ENCODE measurements at regions not wholly inside any gene's neighbourhood (a gene's known extent, or its start where the extent isn't known, plus 50 kb on each side); places are given as distances from the start of the nearest gene placed in this dataset.
"Not testable (repeated sequence)": the region's sequence is repeated elsewhere in the genome, so short reads cannot be mapped to it uniquely, and the experiment has no call there.

- DNase-seq (ENCODE audit: low spot score), result no peak
- intact Hi-C loops (cut with DNase I), result no loop called here
- no peak for ATAC-seq
These were observed 295.9 kb upstream of the ADGRL4 start for GRCh38 chr1:79302380-79302930.

GRCh38 chr1:79295967-79296366, 289.4 kb upstream of the ADGRL4 start:
- intact Hi-C loops (cut with DNase I), result no loop called here
- DNase-seq (ENCODE audit: low spot score), result no peak
- ATAC-seq, result peak; percentile 50

GRCh38 chr1:79293611-79294010, 287.1 kb upstream of the ADGRL4 start:
- ATAC-seq, result no peak
- intact Hi-C loops (cut with DNase I), result no loop called here
- no peak for DNase-seq (ENCODE audit: low spot score)

GRCh38 chr1:79290927-79291474, 284.5 kb upstream of the ADGRL4 start:
- ATAC-seq, result no peak
- no peak for DNase-seq (ENCODE audit: low spot score)
- intact Hi-C loops (cut with DNase I), result no loop called here

GRCh38 chr1:79287982-79288381, 281.5 kb upstream of the ADGRL4 start:
- DNase-seq (ENCODE audit: low spot score), result no peak
- no peak for ATAC-seq
- intact Hi-C loops (cut with DNase I), result no loop called here

GRCh38 chr1:79285667-79286066, 279.1 kb upstream of the ADGRL4 start:
- ATAC-seq, result no peak
- intact Hi-C loops (cut with DNase I), result no loop called here

GRCh38 chr1:79283451-79283850, 276.9 kb upstream of the ADGRL4 start:
- no peak for DNase-seq (ENCODE audit: low spot score)
- intact Hi-C loops (cut with DNase I), result no loop called here
- ATAC-seq, result no peak

More at GRCh38 chr1:79285667-79286066, 279.1 kb upstream of the ADGRL4 start:
- no peak for DNase-seq (ENCODE audit: low spot score)

GRCh38 chr1:79281442-79281841, 274.9 kb upstream of the ADGRL4 start:
- intact Hi-C loops (cut with DNase I), result no loop called here
- ATAC-seq, result no peak
- no peak for DNase-seq (ENCODE audit: low spot score)

GRCh38 chr1:79271759-79272158, 265.2 kb upstream of the ADGRL4 start:
- DNase-seq (ENCODE audit: low spot score) (no peak), ATAC-seq (no peak)
- intact Hi-C loops (cut with DNase I), result no loop called here

- DNase-seq (ENCODE audit: low spot score) (no peak), ATAC-seq (no peak)
- intact Hi-C loops (cut with DNase I), result no loop called here
These were observed 258.7 kb upstream of the ADGRL4 start for GRCh38 chr1:79264975-79265818.

GRCh38 chr1:79264285-79264684, 257.8 kb upstream of the ADGRL4 start:
- no peak for ATAC-seq
- intact Hi-C loops (cut with DNase I), result no loop called here
- DNase-seq (ENCODE audit: low spot score), result no peak

GRCh38 chr1:79262745-79263258, 256.3 kb upstream of the ADGRL4 start:
- ATAC-seq, result no peak
- DNase-seq (ENCODE audit: low spot score), result no peak
- intact Hi-C loops (cut with DNase I), result no loop called here

GRCh38 chr1:79259390-79260336, 253.1 kb upstream of the ADGRL4 start:
- ATAC-seq, result peak; percentile 66
- no peak for DNase-seq (ENCODE audit: low spot score)
- intact Hi-C loops (cut with DNase I), result no loop called here

GRCh38 chr1:79255421-79255820, 248.9 kb upstream of the ADGRL4 start:
- intact Hi-C loops (cut with DNase I), result no loop called here
- ATAC-seq, result no peak
- no peak for DNase-seq (ENCODE audit: low spot score)

- ATAC-seq, result no peak
- DNase-seq (ENCODE audit: low spot score), result no peak
- intact Hi-C loops (cut with DNase I), result no loop called here
These were observed 246.1 kb upstream of the ADGRL4 start for GRCh38 chr1:79252598-79252997.

GRCh38 chr1:79239840-79240239, 233.3 kb upstream of the ADGRL4 start:
- intact Hi-C loops (cut with DNase I), result no loop called here
- DNase-seq (ENCODE audit: low spot score), result no peak
- no peak for ATAC-seq

- ATAC-seq (no peak), DNase-seq (ENCODE audit: low spot score) (no peak)
- intact Hi-C loops (cut with DNase I), result no loop called here
These were observed 228.9 kb upstream of the ADGRL4 start for GRCh38 chr1:79235301-79236002.

- intact Hi-C loops (cut with DNase I), result no loop called here
- ATAC-seq (no peak), DNase-seq (ENCODE audit: low spot score) (no peak)
These were observed 226.3 kb upstream of the ADGRL4 start for GRCh38 chr1:79232818-79233217.

- ATAC-seq; DNase-seq (ENCODE audit: low spot score); intact Hi-C loops (cut with DNase I): not testable (repeated sequence)
These were observed 224.2 kb upstream of the ADGRL4 start for GRCh38 chr1:79230751-79231150.
